ENCODE measurements at regions not wholly inside any gene's neighbourhood (a gene's known extent, or its start where the extent isn't known, plus 50 kb on each side); places are given as distances from the start of the nearest gene placed in this dataset.

GRCh38 chr2:103819599-103819998 lies 1034.3 kb upstream of the POU3F3 start:
- H3K27ac ChIP-seq = no peak overlapping the region
- no peak for DNase-seq

GRCh38 chr2:103823847-103824246 lies 1030.1 kb upstream of the POU3F3 start:
- Histone ChIP-seq H3K4me3 (no peak overlapping the region), H3K4me1 (no peaks in the 10 kb centered on the region), H3K27me3 (ENCODE audit: low read depth) (no peaks in the 10 kb centered on the region), H3K9me3 (no peaks in the 10 kb centered on the region), H3K27ac (no peak overlapping the region), H3K36me3 (no peaks in the 10 kb centered on the region)
- ATAC-seq (peak in 1 of 2 donors; percentile 42), DNase-seq (no peak)
- TF ChIP-seq CTCF (IDR thresholded peaks at IDR 0.05) = no peak
- intact Hi-C loops (cut with DNase I) = no loop called here

More at GRCh38 chr2:103819599-103819998, 1034.3 kb upstream of the POU3F3 start:
- TF ChIP-seq CTCF (IDR thresholded peaks at IDR 0.05) = no peak
- Histone ChIP-seq H3K36me3 (no peaks in the 10 kb centered on the region), H3K27me3 (ENCODE audit: low read depth) (no peaks in the 10 kb centered on the region), H3K4me3 (no peak overlapping the region), H3K9me3 (no peaks in the 10 kb centered on the region), H3K4me1 (no peaks in the 10 kb centered on the region)
- intact Hi-C loops (cut with DNase I) = no loop called here
- no peak for ATAC-seq

GRCh38 chr2:103847276-103847675 lies 1006.6 kb upstream of the POU3F3 start:
- intact Hi-C loops (cut with DNase I) = no loop called here
- H3K9me3 ChIP-seq = no peaks in the 10 kb centered on the region
- H3K27me3 ChIP-seq (ENCODE audit: low read depth) = no peaks in the 10 kb centered on the region
- H3K4me3 ChIP-seq = no peak overlapping the region
- no peak overlapping the region for H3K27ac ChIP-seq
- no peaks in the 10 kb centered on the region for H3K4me1 ChIP-seq
- ATAC-seq (no peak), DNase-seq (no peak)
- TF ChIP-seq CTCF (IDR thresholded peaks at IDR 0.05) = no peak
- no peaks in the 10 kb centered on the region for H3K36me3 ChIP-seq

- no peak overlapping the region for H3K4me3 ChIP-seq
- DNase-seq (no peak), ATAC-seq (no peak)
- intact Hi-C loops (cut with DNase I) = no loop called here
- H3K9me3 ChIP-seq = no peaks in the 10 kb centered on the region
- H3K27me3 ChIP-seq (ENCODE audit: low read depth) = no peaks in the 10 kb centered on the region
- no peaks in the 10 kb centered on the region for H3K36me3 ChIP-seq
- TF ChIP-seq CTCF (IDR thresholded peaks at IDR 0.05) = no peak
- H3K27ac ChIP-seq = no peak overlapping the region
- no peaks in the 10 kb centered on the region for H3K4me1 ChIP-seq
Observed at GRCh38 chr2:103859238-103859637, 994.7 kb upstream of the POU3F3 start.

GRCh38 chr2:103860016-103860415 lies 993.9 kb upstream of the POU3F3 start:
- DNase-seq (no peak), ATAC-seq (no peak)
- TF ChIP-seq CTCF (IDR thresholded peaks at IDR 0.05) = no peak
- Histone ChIP-seq H3K27ac (no peak overlapping the region), H3K27me3 (ENCODE audit: low read depth) (no peaks in the 10 kb centered on the region), H3K4me1 (no peaks in the 10 kb centered on the region), H3K36me3 (no peaks in the 10 kb centered on the region), H3K4me3 (no peak overlapping the region), H3K9me3 (no peaks in the 10 kb centered on the region)
- intact Hi-C loops (cut with DNase I) = no loop called here

GRCh38 chr2:103868396-103868795 lies 985.5 kb upstream of the POU3F3 start:
- Histone ChIP-seq H3K4me1 (no peaks in the 10 kb centered on the region), H3K9me3 (no peaks in the 10 kb centered on the region), H3K27ac (no peak overlapping the region), H3K27me3 (ENCODE audit: low read depth) (no peaks in the 10 kb centered on the region), H3K36me3 (no peaks in the 10 kb centered on the region), H3K4me3 (no peak overlapping the region)
- ATAC-seq (no peak), DNase-seq (no peak)
- intact Hi-C loops (cut with DNase I) = no loop called here
- no peak for TF ChIP-seq CTCF (IDR thresholded peaks at IDR 0.05)
